Activated T-cell treated with anti-CD3 and anti-CD28 coated beads, Interleukin-2, amount 50 U/mL, for 4 hours (primary cell): ENCODE measurements at regions not wholly inside any gene's neighbourhood (a gene's known extent, or its start where the extent isn't known, plus 50 kb on each side); places are given as distances from the start of the nearest gene placed in this dataset.
A peak's percentile ranks its signal among the peaks of the same experiment; 100 is the strongest.

Experiments used
- ATAC-seq, 2 donors: fragments of 200-7000 bp; cut with Tn5 transposase; one replicate each; pipeline ENCODE4 v1.10.0; 2021
- DNase-seq: peaks from one replicate; pipeline ENCODE4 v3.0.0-alpha.2; 2020
- H3K27me3 Mint-ChIP-seq: one replicate; pipeline ENCODE4 v1.8.0; 2021; ENCODE audit warnings: low read depth, mixed read lengths
- H3K36me3 Mint-ChIP-seq: one replicate; pipeline ENCODE4 v1.8.0; 2022; ENCODE audit warnings: mixed read lengths; ENCODE audit not compliant: insufficient read depth
- H3K4me1 Mint-ChIP-seq: one replicate; pipeline ENCODE4 v1.8.0; 2021; ENCODE audit warnings: low read depth, mixed read lengths
- H3K4me3 Mint-ChIP-seq: one replicate; pipeline ENCODE4 v1.8.0; 2021; ENCODE audit warnings: mild to moderate bottlenecking, moderate library complexity, mixed read lengths
- H3K9me3 Mint-ChIP-seq: one replicate; pipeline ENCODE4 v1.8.0; 2021; ENCODE audit warnings: mixed read lengths

DNA sequence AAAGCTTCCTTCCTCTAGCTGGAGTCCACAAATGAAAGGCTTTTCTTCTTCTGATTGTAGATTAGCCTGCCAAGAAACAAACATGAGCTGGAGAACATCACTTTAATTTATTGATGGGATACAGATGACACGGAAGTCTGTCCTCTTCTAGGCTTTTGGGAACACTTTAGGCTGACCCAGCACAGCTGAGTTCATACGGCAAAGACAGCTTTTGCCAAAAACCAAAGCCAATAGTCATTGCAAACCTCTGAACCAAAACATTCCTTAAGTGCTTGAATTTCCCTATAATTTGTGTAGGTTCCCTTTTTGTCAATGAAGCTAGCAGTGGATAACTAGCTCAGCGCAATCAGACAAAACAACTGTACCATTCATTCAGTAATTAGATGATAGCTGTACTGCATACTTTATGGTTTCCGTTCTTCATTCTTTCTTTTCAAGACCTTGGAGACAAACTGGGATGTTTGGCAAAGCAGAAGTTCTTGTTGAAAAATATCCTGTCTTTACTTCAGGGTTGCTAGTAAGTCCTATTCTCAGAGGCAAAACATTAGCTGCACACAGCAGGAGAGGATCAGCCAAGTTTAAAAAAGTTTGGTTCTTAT, 95.7 kb upstream of the SPRY2 start:
- H3K4me3 Mint-ChIP-seq: no peak overlapping the region
- peaks cover 8% of the 10 kb centered on the region for H3K9me3 Mint-ChIP-seq
- H3K36me3 Mint-ChIP-seq: no peaks in the 10 kb centered on the region

DNA sequence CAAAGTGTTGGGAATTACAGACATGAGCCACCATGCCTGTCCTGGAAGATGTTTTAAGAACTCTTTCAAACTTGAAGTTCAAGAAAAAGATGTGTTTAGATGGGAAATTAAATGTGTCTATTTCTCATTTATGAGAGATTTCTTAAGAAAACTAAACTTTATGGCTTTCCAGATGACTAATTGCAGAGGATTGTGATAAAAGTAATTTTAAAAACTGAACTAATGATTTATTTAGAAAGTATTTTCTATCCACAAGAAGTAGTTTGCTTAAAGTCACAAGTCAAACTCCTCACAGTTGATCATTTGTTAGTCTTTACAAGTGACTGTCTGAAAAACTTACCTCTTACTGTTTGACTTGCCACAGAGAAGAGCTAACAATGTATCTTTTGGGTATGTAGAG, 89.6 kb upstream of the SPRY2 start:
- DNase-seq (no peak), ATAC-seq (no peak)
- Mint-ChIP-seq H3K4me3 (no peak overlapping the region), H3K9me3 (peaks cover 8% of the 10 kb centered on the region), H3K27me3 (no peaks in the 10 kb centered on the region), H3K4me1 (no peaks in the 10 kb centered on the region), H3K36me3 (no peaks in the 10 kb centered on the region)

More for the DNA sequence above, 95.7 kb upstream of the SPRY2 start:
- H3K27me3 Mint-ChIP-seq: no peaks in the 10 kb centered on the region
- no peak for ATAC-seq
- no peak for DNase-seq
- H3K4me1 Mint-ChIP-seq: no peaks in the 10 kb centered on the region

GRCh38 chr13:80428349-80429096, 87.6 kb upstream of the SPRY2 start:
- DNase-seq (no peak), ATAC-seq (no peak)
- H3K27me3 Mint-ChIP-seq: no peaks in the 10 kb centered on the region
- H3K36me3 Mint-ChIP-seq: no peaks in the 10 kb centered on the region
- peaks cover 19% of the 10 kb centered on the region for H3K9me3 Mint-ChIP-seq
- H3K4me1 Mint-ChIP-seq: no peaks in the 10 kb centered on the region
- H3K4me3 Mint-ChIP-seq: no peak overlapping the region

DNA sequence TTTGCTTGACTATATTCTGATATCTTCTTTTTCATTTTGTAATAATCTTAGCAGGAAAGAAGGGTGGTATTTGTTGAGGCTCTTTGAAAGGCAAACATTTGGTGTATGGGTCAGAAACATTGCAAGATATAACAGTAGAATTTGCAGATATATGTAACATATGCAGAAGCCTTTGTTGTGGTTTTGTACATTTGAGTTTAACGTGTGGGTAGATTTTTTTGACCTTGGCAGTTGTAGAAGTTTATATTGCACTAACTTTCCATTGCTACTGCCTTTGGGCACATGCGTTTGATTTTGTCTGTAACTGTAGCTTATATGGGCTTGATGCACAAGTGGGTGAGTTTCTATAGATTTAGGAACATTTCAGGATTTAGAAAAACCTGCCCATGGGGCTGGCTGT, 78.5 kb upstream of the SPRY2 start:
- Mint-ChIP-seq H3K9me3 (peaks cover 8% of the 10 kb centered on the region), H3K36me3 (no peaks in the 10 kb centered on the region), H3K4me1 (no peaks in the 10 kb centered on the region), H3K27me3 (no peaks in the 10 kb centered on the region), H3K4me3 (no peak overlapping the region)
- ATAC-seq (no peak), DNase-seq (no peak)

DNA sequence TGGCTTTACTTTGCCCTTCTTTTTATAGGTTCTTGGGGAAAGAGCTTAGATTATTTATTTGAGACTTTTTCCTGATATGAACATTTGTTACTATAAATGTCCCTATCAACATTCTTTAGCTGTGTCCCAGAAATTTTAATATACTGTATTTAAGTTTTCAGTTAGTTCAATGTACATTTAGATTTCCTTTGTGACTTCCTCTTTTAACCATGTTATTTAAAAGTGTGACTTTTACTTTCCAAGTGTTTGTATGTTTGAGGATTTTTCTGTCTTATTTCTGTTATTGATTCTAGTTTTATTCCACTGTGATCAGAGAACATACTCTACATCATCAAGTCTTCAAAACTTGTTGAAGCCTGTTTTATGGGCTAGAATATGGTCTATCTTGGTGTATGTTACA, 72.7 kb upstream of the SPRY2 start:
- ATAC-seq (no peak), DNase-seq (no peak)
- no peaks in the 10 kb centered on the region for H3K36me3 Mint-ChIP-seq
- no peaks in the 10 kb centered on the region for H3K4me1 Mint-ChIP-seq
- H3K9me3 Mint-ChIP-seq: no peaks in the 10 kb centered on the region
- H3K4me3 Mint-ChIP-seq: no peak overlapping the region
- H3K27me3 Mint-ChIP-seq: no peaks in the 10 kb centered on the region

DNA sequence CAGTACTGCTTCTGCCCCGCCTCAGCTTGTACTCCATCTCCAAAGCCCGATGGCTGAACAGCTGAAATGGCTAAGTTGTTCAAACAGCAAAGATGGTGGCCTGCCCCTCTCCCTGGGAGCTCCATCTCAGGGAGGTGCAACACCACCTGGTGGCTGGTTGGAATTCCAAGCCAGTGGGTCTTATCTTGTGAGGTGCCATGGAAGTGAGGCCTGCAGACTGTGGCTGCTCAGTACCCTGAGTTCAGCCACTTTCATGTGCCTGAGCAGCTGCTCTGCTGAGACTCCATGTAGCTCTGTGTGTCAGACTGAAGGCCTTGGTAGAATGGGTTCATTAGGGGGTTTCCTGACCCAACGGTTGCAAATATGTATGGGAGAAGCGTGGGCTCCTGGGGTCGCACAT, 67.3 kb upstream of the SPRY2 start:
- no peaks in the 10 kb centered on the region for H3K36me3 Mint-ChIP-seq
- no peaks in the 10 kb centered on the region for H3K27me3 Mint-ChIP-seq
- no peak for DNase-seq
- H3K4me1 Mint-ChIP-seq: no peaks in the 10 kb centered on the region
- H3K9me3 Mint-ChIP-seq: peaks cover 22% of the 10 kb centered on the region
- ATAC-seq: no peak
- H3K4me3 Mint-ChIP-seq: no peak overlapping the region

DNA sequence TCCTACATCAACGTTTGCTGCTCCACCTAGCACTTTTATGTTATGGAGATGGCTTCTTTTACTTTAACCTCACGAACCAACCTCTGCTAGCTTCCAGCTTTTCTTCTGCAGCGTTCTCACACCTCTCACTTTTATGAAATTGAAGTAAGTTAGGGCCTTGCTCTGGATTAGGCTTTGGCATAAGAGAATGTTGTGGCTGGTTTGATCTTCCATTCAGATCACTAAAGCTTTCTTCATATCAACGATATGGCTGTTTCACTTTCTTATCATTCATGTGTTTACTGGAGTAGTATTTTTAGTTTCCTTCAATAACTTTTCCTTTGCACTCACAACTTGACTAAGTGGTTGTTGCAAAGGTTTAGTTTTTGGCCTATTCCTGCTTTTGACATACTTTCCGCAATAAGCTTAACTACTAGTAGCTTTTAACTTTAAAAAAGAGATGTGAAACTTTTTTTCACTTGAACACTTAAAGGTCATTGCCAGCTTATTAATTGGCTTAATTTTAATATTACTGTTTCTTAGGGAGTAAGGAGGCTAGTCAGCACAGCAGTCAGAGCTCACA, 60.0 kb upstream of the SPRY2 start:
- Mint-ChIP-seq H3K4me3 (no peak overlapping the region), H3K4me1 (peaks cover 14% of the 10 kb centered on the region), H3K9me3 (peaks cover 14% of the 10 kb centered on the region), H3K27me3 (no peaks in the 10 kb centered on the region), H3K36me3 (no peaks in the 10 kb centered on the region)
- no peak for ATAC-seq
- no peak for DNase-seq

DNA sequence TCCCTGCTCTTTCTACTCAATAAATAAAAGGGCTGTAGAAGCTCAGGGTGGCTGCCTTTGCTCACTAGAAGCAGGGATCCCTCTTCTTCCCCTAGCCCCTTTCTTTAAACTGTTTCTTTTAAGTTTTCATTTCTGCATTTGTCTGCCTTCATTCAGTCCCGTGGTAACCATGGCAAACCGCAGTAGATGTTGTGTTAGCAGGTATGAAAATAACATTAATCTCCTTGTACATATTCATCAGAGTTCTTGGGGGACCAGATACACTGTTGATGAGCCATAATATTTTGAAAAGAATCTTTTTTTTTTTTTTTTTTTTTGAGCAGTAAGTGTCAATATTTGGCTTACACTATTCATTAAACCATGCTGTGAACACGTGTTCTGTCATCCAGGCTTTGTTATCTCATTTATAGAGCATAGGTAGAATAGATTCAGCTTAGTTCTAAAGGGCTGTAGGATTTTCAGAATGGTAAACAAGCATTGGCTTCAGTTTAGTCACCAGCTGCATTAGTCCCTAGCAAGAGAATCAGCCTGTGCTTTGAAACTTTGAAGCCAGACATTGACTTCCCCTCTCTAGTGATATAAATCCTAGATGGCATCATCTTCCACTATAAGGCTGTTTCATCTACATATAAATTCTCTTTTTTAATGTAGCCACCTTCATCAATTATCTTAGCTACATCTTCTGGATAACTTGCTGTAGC, 59.4 kb upstream of the SPRY2 start:
- Mint-ChIP-seq H3K4me3 (peak overlapping the region; percentile 12), H3K9me3 (peaks cover 14% of the 10 kb centered on the region), H3K36me3 (no peaks in the 10 kb centered on the region), H3K4me1 (peaks cover 14% of the 10 kb centered on the region), H3K27me3 (no peaks in the 10 kb centered on the region)
- ATAC-seq (no peak), DNase-seq (no peak)

DNA sequence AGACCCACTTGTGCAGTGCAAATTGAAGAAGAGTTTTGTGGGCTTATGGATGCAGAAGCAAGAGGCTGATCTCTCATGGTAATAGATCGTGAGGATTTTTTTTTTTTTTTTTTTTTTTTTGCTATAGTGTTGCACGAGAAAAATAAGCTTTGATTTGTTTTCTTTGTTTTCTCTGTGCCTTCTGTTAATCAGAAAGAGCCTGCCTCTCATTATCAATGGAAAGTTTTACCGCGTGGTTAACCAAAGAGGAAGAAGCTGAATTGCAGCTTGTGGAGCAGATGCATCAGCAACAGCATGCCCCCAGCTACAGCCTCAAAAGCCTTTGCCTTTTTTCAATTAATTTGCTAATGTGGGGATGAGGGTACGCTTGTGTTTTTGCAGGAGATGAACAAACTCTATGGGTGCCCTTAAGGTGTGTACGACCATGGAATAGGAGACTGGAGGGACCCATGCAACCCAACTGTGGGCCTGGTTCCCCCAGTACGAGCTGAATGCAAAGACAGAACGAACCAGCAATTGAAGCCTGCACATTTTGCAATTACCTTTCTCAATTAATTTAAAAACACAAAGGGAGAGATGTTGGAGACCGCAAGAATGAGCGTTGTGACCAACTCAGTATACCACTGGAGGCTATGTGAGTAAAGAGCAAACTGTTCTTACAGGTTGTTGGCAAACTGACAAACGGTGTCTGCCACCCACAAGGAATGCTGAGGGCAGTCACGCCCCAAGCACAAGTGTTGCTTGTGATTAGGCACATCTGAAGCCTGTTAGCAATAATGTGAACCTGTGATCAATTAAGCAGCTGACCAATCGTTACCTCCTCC, 58.6 kb upstream of the SPRY2 start:
- peaks cover 7% of the 10 kb centered on the region for H3K9me3 Mint-ChIP-seq
- ATAC-seq: no peak

More for the DNA sequence above, 58.6 kb upstream of the SPRY2 start:
- Mint-ChIP-seq H3K4me1 (peaks cover 14% of the 10 kb centered on the region), H3K4me3 (peak overlapping the region; percentile 42), H3K27me3 (no peaks in the 10 kb centered on the region), H3K36me3 (no peaks in the 10 kb centered on the region)
- no peak for DNase-seq
